NT2/D1 (cell line): ENCODE measurements at regions not wholly inside any gene's neighbourhood (a gene's known extent, or its start where the extent isn't known, plus 50 kb on each side); places are given as distances from the start of the nearest gene placed in this dataset.
"Not testable (repeated sequence)": the region's sequence is repeated elsewhere in the genome, so short reads cannot be mapped to it uniquely, and the experiment has no call there.

Source experiments
- DNase-seq: peaks from one replicate; pipeline ENCODE4 v3.0.0-alpha.2; 2011; ENCODE audit warnings: low read depth, low spot score
- H3K27me3 ChIP-seq: 2 replicates; pipeline ENCODE4 v1.6.0; 2011; ENCODE audit warnings: mild to moderate bottlenecking; ENCODE audit not compliant: insufficient read length, insufficient read depth
- H3K36me3 ChIP-seq: 2 replicates; pipeline ENCODE4 v1.6.1; 2011; ENCODE audit warnings: mild to moderate bottlenecking, low read length, mixed read lengths; ENCODE audit not compliant: insufficient read depth, insufficient read length
- H3K4me1 ChIP-seq: 2 replicates; pipeline ENCODE4 v1.5.1; 2011; ENCODE audit not compliant: insufficient read depth, insufficient read length
- H3K4me3 ChIP-seq: 2 replicates; pipeline ENCODE4 v1.5.1; 2011; ENCODE audit warnings: low read depth; ENCODE audit not compliant: insufficient read length
- H3K9ac ChIP-seq: 2 replicates; pipeline ENCODE4 v1.6.0; 2011; ENCODE audit warnings: low read depth; ENCODE audit not compliant: insufficient read length
- H3K9me3 ChIP-seq: 2 replicates; pipeline ENCODE4 v1.5.1; 2011; ENCODE audit warnings: mild to moderate bottlenecking, low read length; ENCODE audit not compliant: insufficient read depth
- SUZ12 ChIP-seq: IDR thresholded peaks from 2 replicates; pipeline ENCODE4 v1.6.1; 2011; ENCODE audit not compliant: insufficient read length, insufficient read depth; ENCODE audit errors: extremely low read depth
- YY1 ChIP-seq: IDR thresholded peaks from 2 replicates; pipeline ENCODE4 v1.6.1; 2011; ENCODE audit not compliant: insufficient read length, insufficient read depth
- ZNF274 ChIP-seq: IDR thresholded peaks from 2 replicates; pipeline ENCODE4 v1.6.1; 2011; ENCODE audit warnings: mild to moderate bottlenecking, low read depth, low read length

DNA sequence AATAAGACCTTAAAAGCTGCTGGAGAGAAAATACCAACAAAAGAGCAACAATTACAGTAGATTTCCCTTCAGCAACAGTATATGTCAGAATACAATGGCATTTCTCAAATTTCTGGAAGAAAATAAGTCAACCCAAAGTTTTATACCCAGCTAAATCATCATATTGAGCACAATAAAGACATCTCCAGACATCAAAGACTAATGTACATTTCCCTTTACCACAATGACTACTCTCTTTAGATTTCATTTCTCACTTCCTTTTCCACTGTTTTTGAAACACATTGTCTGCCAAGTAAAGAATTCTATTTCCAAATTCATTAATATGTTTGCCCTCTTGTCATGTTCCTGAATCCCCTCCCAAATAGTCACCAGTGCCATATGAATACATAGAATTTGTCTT, 111.4 kb downstream of the POU4F1 start:
- Histone ChIP-seq H3K9me3 (no peaks in the 10 kb centered on the region), H3K4me1 (no peaks in the 10 kb centered on the region), H3K36me3 (no peaks in the 10 kb centered on the region), H3K9ac (no peak overlapping the region), H3K27me3 (no peaks in the 10 kb centered on the region), H3K4me3 (no peak overlapping the region)
- DNase-seq = no peak
- no peak for TF ChIP-seq YY1
- TF ChIP-seq SUZ12 = no peak
- TF ChIP-seq ZNF274 = no peak

- DNase-seq, H3K4me1 ChIP-seq, H3K9ac ChIP-seq, H3K27me3 ChIP-seq, H3K9me3 ChIP-seq, H3K36me3 ChIP-seq, H3K4me3 ChIP-seq: not testable (repeated sequence)
Measured at GRCh38 chr13:78490225-78490624, 113.1 kb downstream of the POU4F1 start.

DNA sequence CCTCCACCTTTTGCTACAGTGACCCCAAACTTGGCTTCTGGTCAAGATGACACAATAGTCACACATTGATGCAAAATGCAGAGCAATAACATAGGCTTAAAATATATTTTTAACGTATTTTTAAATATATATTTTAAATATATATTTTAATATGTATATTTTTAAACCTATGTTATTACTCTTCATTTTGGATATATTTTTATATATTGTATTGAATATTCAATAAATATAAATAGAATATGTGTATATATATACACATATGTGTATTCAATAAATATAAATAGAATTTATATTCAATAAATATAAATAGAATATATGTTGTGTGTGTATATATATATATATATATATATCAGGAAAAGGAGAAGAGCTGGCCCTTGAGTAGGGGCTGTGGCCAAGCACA, 115.6 kb downstream of the POU4F1 start:
- no peaks in the 10 kb centered on the region for H3K9me3 ChIP-seq
- H3K36me3 ChIP-seq = no peaks in the 10 kb centered on the region
- no peak overlapping the region for H3K4me3 ChIP-seq
- no peaks in the 10 kb centered on the region for H3K27me3 ChIP-seq
- TF ChIP-seq YY1 (no peak), ZNF274 (no peak), SUZ12 (no peak)
- no peak for DNase-seq
- no peak overlapping the region for H3K9ac ChIP-seq
- H3K4me1 ChIP-seq = no peaks in the 10 kb centered on the region

GRCh38 chr13:78485803-78486202, 117.5 kb downstream of the POU4F1 start:
- no peak for TF ChIP-seq SUZ12
- no peak for TF ChIP-seq YY1
- no peak for TF ChIP-seq ZNF274
- Histone ChIP-seq H3K4me1 (no peaks in the 10 kb centered on the region), H3K9me3 (no peaks in the 10 kb centered on the region), H3K36me3 (no peaks in the 10 kb centered on the region), H3K27me3 (no peaks in the 10 kb centered on the region), H3K4me3 (no peak overlapping the region), H3K9ac (no peak overlapping the region)
- no peak for DNase-seq

DNA sequence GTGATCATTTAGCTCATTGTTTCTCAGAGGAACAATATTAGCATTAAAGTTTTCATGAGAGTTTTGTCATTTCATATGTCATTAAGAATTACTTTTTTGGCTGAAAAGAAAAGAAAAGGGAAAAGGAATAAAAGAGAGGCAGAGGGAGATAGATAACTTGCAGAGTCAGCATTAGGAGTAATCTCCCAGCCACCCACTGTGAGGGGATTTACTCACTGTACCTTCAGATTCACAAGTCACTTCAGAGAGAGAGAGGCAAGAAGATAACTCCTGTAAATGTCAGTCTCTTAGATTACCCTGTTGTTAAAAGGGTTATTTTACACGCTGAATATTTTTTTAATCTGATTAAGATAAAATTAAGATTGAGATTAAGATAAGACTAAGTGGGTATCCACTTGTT, 125.2 kb downstream of the POU4F1 start:
- Histone ChIP-seq H3K27me3 (no peaks in the 10 kb centered on the region), H3K9me3 (no peaks in the 10 kb centered on the region), H3K9ac (no peak overlapping the region), H3K36me3 (no peaks in the 10 kb centered on the region), H3K4me1 (no peaks in the 10 kb centered on the region), H3K4me3 (no peak overlapping the region)
- TF ChIP-seq ZNF274 = no peak
- no peak for TF ChIP-seq YY1
- TF ChIP-seq SUZ12 = no peak
- DNase-seq = no peak

- Histone ChIP-seq H3K4me1 (no peaks in the 10 kb centered on the region), H3K9me3 (no peaks in the 10 kb centered on the region), H3K36me3 (no peaks in the 10 kb centered on the region), H3K4me3 (no peak overlapping the region), H3K27me3 (no peaks in the 10 kb centered on the region), H3K9ac (no peak overlapping the region)
- no peak for TF ChIP-seq SUZ12
- TF ChIP-seq ZNF274 = no peak
- no peak for TF ChIP-seq YY1
- DNase-seq = no peak
Measured at GRCh38 chr13:78476910-78477309, 126.4 kb downstream of the POU4F1 start.

- H3K4me1 ChIP-seq = no peaks in the 10 kb centered on the region
- H3K4me3 ChIP-seq = no peak overlapping the region
Measured at GRCh38 chr13:78468621-78469020, 134.7 kb downstream of the POU4F1 start.

DNA sequence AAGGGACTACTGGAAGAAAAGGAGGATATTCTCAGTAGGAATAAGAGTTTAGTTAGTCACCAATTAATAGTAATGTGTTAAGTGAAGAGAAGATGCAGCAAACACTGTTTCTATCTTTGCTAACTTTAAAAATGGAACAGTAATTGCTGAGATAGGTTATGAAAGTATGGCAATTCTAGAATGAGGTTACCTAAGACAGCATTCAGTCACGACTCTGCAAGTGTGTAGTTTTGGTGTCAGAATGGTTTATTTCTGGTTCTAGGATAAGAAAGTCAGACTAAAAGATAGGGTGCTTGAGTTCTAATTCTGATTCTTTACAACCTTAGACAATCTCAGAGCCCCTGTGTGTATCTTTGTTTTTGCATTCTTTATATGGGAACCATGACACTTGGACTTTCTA, 138.1 kb downstream of the POU4F1 start:
- no peak for DNase-seq
- Histone ChIP-seq H3K4me3 (no peak overlapping the region), H3K36me3 (no peaks in the 10 kb centered on the region), H3K27me3 (no peaks in the 10 kb centered on the region), H3K9me3 (no peaks in the 10 kb centered on the region), H3K4me1 (no peaks in the 10 kb centered on the region), H3K9ac (no peak overlapping the region)
- TF ChIP-seq YY1 (no peak), SUZ12 (no peak), ZNF274 (no peak)

More at GRCh38 chr13:78468621-78469020, 134.7 kb downstream of the POU4F1 start:
- H3K36me3 ChIP-seq = no peaks in the 10 kb centered on the region
- TF ChIP-seq SUZ12 = no peak
- DNase-seq = no peak
- H3K9me3 ChIP-seq = no peaks in the 10 kb centered on the region
- no peak overlapping the region for H3K9ac ChIP-seq
- H3K27me3 ChIP-seq = no peaks in the 10 kb centered on the region
